Tibial nerve (tissue), 4 donors: ENCODE measurements at regions not wholly inside any gene's neighbourhood (a gene's known extent, or its start where the extent isn't known, plus 50 kb on each side); places are given as distances from the start of the nearest gene placed in this dataset.

ENCODE experiments used
- DNase-seq, 2 donors: peaks; one replicate each; pipeline ENCODE4 v3.0.0-alpha.2; 2019; ENCODE audit warnings: low spot score in 2 of 2
- H3K27ac ChIP-seq, 4 donors: fragments of 200-600 bp; sonication (generic) in 3 of 4; one replicate each; pipeline ENCODE4 v1.5.1; 2017 to 2019; ENCODE audit warnings: mild to moderate bottlenecking in 1 of 4
- H3K27me3 ChIP-seq, 2 donors: fragments of 200-600 bp; sonication (generic) in 1 of 2; one replicate each; pipeline versions ENCODE4 v1.5.1 to v1.6.0; 2017 to 2019
- H3K36me3 ChIP-seq, 3 donors: fragments of 200-600 bp; sonication (generic); one replicate each; pipeline ENCODE4 v1.5.1; 2018 to 2019
- H3K4me1 ChIP-seq, 4 donors: fragments of 200-600 bp; sonication (generic) in 3 of 4; one replicate each; pipeline ENCODE4 v1.5.1; 2017 to 2019
- H3K4me3 ChIP-seq, 4 donors: fragments of 200-600 bp; sonication (generic) in 3 of 4; one replicate each; pipeline ENCODE4 v1.5.1; 2017 to 2019; ENCODE audit warnings: mild to moderate bottlenecking in 1 of 4, moderate library complexity in 1 of 4
- H3K9me3 ChIP-seq, 4 donors: fragments of 200-600 bp; sonication (generic) in 3 of 4; one replicate each; pipeline ENCODE4 v1.5.1; 2017 to 2019
- CTCF ChIP-seq, 5 experiments: fragments of 200-600 bp in 3 of 5; fragments of 450-650 bp in 2 of 5; sonication (generic) in 3 of 5; IDR thresholded peaks; one replicate each; pipeline ENCODE4 v1.5.1; 2016 to 2019; ENCODE audit warnings: antibody characterized with exemption in 5 of 5, mild to moderate bottlenecking in 3 of 5, moderate library complexity in 2 of 5
- EP300 ChIP-seq, 2 donors: sonication (generic); formaldehyde crosslinking; IDR thresholded peaks; one replicate each; pipeline ENCODE4 v1.6.1; 2017; ENCODE audit warnings: antibody characterized with exemption in 2 of 2, mild to moderate bottlenecking in 1 of 2
- POLR2A ChIP-seq, 2 donors: fragments of 450-650 bp; IDR thresholded peaks; one replicate each; pipeline ENCODE4 v1.6.1; 2017; ENCODE audit warnings: antibody characterized with exemption in 2 of 2, mild to moderate bottlenecking in 2 of 2, moderate library complexity in 2 of 2
- WGBS, 2 donors: methylation state at CpG; one replicate each; pipeline ENCODE4 v1.1.5; 2018; 5-methylcytosine and 5-hydroxymethylcytosine counted together

DNA sequence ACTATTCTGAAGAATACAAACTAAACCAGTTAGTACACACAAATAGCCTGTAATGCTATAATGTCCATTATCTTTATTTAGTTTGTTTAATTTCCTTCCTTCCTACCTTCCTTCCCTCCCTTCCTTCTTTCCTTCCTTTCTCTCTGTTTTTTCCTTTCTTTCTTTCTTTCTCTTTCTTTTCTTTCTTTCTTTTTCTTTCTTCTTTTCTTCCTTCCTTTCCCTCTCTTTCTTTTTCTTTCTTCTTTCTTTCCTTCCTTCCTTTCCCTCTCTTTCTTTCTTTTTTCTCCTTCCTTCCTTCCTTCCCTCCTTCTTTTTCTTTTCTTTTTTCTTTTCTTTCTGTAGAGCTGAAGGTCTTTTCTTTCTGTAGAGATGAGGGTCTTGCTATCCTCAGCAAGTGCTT lies 131.2 kb downstream of the TMEM30B start:
- H3K27me3 ChIP-seq, result no peaks in the 10 kb centered on the region
- H3K4me1 ChIP-seq, result peaks cover 0 to 78% (median 16%) of the 10 kb centered on the region in 4 donors
- no peak for DNase-seq
- H3K9me3 ChIP-seq, result no peaks in the 10 kb centered on the region
- no peaks in the 10 kb centered on the region for H3K36me3 ChIP-seq
- no peak for TF ChIP-seq EP300 (IDR thresholded peaks at IDR 0.05)
- no peak for TF ChIP-seq POLR2A (IDR thresholded peaks at IDR 0.05)
- TF ChIP-seq CTCF (IDR thresholded peaks at IDR 0.05), result no peak
- H3K4me3 ChIP-seq, result no peak overlapping the region
- peak overlapping the region in 2 of 4 donors; percentile 82 to 92 for H3K27ac ChIP-seq

DNA sequence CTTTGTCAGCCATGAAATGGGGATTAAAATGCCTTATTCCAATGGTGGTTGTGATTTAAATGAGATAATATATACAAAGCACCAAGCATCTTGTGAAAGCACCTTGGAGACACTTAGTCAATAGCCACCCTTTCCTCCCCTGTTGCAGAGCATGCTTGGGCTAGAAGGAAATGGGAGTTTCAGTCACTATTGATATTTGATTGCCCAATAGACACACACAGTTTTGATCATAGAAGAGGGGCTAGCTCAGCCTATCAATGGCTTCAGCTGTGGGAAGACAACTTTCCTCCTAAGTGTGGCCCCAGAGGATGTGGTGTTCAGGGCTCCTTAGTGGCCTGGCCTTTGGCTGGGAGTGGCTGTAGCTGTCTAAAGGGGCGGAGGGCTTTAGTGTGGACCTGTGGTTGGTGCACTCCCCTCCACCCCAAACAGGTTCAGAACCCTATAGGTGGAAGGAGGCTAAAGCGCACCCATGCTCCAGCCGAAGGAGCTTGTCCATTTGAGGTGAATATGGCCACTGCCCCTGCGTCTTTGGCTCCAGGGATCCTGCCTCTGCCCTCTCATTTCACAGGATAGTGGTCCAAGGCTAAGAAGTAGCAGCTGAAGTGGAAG lies 132.3 kb downstream of the TMEM30B start:
- Histone ChIP-seq H3K36me3 (no peaks in the 10 kb centered on the region), H3K27me3 (no peaks in the 10 kb centered on the region), H3K9me3 (peaks cover 0 to 5% (median 0%) of the 10 kb centered on the region in 4 donors), H3K4me1 (peaks cover 0 to 74% (median 15%) of the 10 kb centered on the region in 4 donors), H3K27ac (peak overlapping the region in 3 of 4 donors; percentile 67 to 92 (median 82)), H3K4me3 (no peak overlapping the region)
- no peak for DNase-seq
- WGBS, 2 donors, result 90 to 92% methylated on average over 4 of the region's 4 CpGs
- TF ChIP-seq EP300 (IDR thresholded peaks at IDR 0.05), result no peak
- no peak for TF ChIP-seq CTCF (IDR thresholded peaks at IDR 0.05)
- no peak for TF ChIP-seq POLR2A (IDR thresholded peaks at IDR 0.05)

GRCh38 chr14:61147831-61148549 lies 133.1 kb downstream of the TMEM30B start:
- peak; percentile 39 to 66 for DNase-seq
- 27 to 30% methylated on average over 17 to 18 of the region's 21 CpGs for WGBS, 2 donors
- TF ChIP-seq EP300 (IDR thresholded peaks at IDR 0.05) (peak in 1 of 2 donors; percentile 55), POLR2A (IDR thresholded peaks at IDR 0.05) (no peak)
- no peak overlapping the region for H3K4me3 ChIP-seq
- no peaks in the 10 kb centered on the region for H3K36me3 ChIP-seq
- no peaks in the 10 kb centered on the region for H3K27me3 ChIP-seq
- peak overlapping the region; percentile 60 to 92 (median 74) for H3K27ac ChIP-seq
- peaks cover 0 to 66% (median 11%) of the 10 kb centered on the region in 4 donors for H3K4me1 ChIP-seq
- H3K9me3 ChIP-seq, result peaks cover 0 to 7% (median 0%) of the 10 kb centered on the region in 4 donors

DNA sequence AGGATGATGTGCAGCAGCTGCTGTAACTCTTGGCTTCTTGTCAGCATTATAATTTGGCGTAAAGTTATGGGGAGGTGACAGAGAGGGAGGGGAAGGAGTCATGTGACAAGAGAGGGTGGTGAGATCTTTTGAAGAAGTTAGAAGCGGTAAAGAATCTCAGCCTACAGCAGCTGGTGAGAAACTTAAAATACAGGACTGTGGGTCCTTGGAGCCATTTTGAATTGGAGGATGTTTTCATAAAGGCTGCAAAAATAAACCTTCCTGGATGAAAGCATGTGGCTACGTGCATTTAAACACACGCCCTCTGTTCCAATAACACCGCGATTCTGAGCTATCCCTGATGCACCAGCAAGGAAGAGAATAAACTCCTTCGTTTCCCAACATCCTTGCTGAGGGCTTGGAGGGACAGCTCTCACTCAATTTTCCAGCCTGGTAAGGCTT lies 133.7 kb downstream of the TMEM30B start:
- WGBS, 2 donors, result 17 to 20% methylated on average over 7 of the region's 7 CpGs
- DNase-seq, result no peak
- Histone ChIP-seq H3K4me1 (peaks cover 0 to 60% (median 11%) of the 10 kb centered on the region in 4 donors), H3K4me3 (no peak overlapping the region), H3K27ac (peak overlapping the region; percentile 60 to 92 (median 74)), H3K36me3 (no peaks in the 10 kb centered on the region), H3K27me3 (no peaks in the 10 kb centered on the region), H3K9me3 (peaks cover 0 to 7% (median 0%) of the 10 kb centered on the region in 4 donors)
- TF ChIP-seq CTCF (IDR thresholded peaks at IDR 0.05), result no peak

DNA sequence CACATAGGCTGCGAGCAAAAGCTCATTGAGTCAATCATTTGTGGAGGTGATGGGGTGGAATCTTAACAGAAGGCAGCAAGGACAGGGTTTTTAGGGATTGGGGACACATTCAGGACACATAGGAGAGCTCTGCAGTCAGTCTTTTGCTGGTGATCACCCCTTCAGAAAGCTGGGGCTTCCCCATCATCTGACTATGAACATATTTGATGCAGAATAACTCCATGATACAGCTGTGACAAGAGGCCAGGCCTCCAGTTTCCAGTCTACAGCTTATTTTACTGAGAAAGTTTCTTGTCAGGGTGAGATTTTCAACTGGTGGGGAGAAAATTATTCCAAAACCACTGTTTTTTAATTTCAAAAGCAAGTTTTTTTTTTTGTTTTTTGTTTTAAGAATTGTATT lies 134.2 kb downstream of the TMEM30B start:
- Histone ChIP-seq H3K9me3 (peaks cover 0 to 7% (median 0%) of the 10 kb centered on the region in 4 donors), H3K27me3 (no peaks in the 10 kb centered on the region), H3K36me3 (no peaks in the 10 kb centered on the region), H3K27ac (peak overlapping the region; percentile 60 to 92 (median 74)), H3K4me3 (no peak overlapping the region), H3K4me1 (peaks cover 0 to 57% (median 11%) of the 10 kb centered on the region in 4 donors)
- 93 to 100% methylated on average over 1 of the region's 1 CpG for WGBS, 2 donors
- DNase-seq, result no peak
- TF ChIP-seq POLR2A (IDR thresholded peaks at IDR 0.05) (no peak), EP300 (IDR thresholded peaks at IDR 0.05) (no peak), CTCF (IDR thresholded peaks at IDR 0.05) (no peak)
